ENCODE measurements at regions not wholly inside any gene's neighbourhood (a gene's known extent, or its start where the extent isn't known, plus 50 kb on each side); places are given as distances from the start of the nearest gene placed in this dataset.

DNA sequence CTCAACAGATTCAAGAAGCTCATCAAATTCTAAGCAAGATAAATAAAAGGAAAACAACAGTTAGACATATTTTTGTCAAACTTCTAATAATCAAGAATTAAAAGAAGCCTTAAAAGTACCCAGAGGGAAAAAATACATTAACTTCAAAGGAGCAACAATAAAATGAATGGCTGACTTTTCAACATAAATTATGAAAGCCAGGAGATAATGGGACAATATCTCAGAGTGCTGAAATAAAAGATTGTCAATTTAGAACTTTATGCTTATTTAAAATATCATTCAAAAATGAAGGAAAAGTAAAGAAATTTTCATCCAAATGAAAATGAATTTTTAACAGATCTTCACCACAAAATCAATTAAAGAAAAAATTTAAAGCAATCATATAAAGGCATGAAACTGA, 108.5 kb upstream of the IL6 start:
- DNase-seq, result no peak

DNA sequence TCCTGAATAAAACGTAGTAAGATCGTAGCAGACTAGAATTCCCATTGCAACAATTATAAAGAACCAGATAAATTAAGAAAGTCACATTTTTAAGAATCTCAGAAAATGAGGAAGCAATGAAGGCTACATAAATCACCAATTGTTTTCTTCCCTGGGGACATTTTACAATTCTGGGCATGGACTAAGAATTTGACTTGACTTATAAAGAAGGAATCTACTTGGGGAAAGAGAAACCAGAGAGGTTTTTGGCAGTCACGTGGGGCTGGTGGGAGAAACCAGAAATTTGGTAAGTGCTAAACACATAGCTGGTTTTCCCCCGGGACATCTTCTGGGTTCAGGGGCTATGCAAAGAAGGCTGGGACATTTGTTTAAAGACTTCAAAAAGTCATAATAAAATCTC, 109.8 kb upstream of the IL6 start:
- no peak for DNase-seq

- DNase-seq, result no peak
Measured at GRCh38 chr7:22613496-22613895, 113.5 kb upstream of the IL6 start.

DNA sequence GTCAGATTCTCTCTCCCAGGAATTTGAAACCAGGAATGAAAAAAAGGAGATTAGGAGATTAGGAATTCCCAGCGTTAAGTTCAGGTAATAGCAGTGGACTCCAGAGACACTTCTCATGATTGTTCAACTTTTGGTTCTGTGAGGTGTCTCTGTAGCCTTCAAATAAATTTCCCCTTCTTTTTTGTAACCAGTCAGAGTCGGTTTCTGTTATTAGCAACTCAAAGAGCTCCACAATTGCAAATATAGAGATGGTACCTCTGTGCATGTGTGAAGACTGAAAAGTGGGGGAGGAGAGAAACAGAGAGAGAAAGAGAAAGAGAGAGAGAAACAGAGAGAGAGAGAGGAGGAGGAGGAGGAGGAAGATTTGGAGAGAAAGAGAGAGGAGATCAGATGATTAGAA, 112.8 kb upstream of the STEAP1B start:
- no peak for DNase-seq

GRCh38 chr7:22611758-22612079, 111.7 kb upstream of the STEAP1B start:
- DNase-seq, result no peak

DNA sequence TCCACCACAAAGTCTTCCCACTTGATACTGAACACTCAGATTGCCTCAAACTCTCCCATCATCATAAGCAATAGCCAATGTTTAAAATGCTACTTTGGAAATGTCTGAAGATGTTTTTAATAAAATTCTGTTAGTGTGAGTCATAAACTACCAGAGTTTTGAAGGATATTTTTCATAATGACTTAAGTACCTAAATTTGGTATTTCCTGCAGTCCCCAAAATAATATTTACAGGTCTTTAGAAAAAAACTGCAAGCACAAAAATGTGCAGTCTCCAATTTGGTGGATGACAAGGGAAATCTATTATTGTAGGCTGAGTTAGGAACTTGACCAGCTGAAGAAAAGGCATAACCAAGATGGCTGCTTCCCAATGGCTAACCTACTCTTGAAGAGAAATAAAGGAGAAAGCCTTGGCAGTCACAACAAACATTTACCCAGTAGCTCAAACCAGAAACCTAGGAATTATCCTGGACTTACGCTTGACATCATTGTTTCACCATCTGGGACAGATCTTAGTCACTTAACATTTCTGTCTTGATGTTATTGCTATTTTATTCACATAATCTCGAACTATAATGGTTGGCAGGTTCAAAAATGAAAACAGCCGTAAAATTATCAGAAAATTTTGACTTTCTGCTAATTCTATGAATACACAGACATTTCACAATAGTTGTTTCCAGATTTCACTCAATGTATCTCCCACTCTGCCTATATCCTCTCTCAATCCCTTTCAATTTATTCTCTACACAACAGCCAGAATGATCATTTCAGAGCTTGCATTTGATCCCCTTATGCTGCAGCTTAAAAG, 111.2 kb upstream of the STEAP1B start:
- no peak for DNase-seq

DNA sequence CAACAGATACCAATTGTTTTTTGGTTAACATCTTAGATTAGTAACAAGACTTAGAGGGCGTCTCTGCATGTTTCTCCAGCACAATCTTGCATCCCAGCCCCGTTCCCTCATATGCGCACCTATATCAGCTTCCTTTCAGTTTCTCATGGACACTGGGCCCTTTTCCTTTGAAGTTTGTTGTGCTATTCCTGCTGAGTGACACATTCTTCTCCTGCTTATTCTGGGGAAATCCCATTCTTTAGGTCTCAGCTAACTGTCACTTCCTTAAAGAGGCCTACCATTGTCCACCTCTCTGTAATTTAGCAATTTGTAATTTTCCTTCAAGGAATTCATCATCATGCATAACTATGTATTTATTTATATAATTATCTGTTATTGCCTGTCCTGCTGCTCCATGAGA, 110.3 kb upstream of the STEAP1B start:
- no peak for DNase-seq

DNA sequence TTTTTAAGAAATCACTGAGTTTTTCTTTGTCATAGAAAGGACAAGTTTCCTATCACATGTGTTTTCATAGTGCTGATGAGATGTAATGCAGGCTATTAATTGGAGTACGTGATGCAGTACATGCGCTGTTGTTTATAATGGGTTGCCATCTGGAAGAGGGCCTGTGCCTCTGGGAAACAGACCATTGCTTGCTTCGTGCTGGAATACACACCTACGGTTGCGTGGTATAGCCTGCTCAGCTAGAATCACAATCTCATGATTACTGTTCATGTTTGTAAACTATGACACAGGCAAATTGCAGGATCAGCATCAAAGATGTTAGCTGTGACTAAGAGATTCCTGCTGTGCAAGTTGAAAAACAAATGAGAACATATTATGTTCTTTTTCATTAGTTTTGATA, 107.2 kb upstream of the STEAP1B start:
- DNase-seq, result no peak

DNA sequence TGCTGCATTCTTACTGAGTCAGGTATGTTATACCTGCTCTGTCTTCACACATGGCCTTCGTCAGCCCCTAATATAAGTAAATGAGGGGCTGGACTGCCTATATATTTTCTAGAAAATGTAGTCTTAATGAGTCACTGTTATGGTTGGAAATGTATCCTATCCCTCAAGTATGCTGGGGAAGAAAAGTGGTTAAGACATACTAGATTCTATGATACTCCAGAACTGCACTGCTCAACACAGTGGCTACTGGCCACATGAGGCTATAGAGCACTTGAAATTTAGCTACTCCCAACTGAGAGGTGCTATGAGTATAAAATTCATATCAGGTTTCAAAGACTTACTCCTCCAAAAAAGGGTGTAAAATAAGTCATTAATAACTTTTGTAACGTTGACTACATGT, 104.3 kb upstream of the STEAP1B start:
- DNase-seq, result no peak

GRCh38 chr7:22601812-22602565, 102.0 kb upstream of the STEAP1B start:
- DNase-seq, result no peak

DNA sequence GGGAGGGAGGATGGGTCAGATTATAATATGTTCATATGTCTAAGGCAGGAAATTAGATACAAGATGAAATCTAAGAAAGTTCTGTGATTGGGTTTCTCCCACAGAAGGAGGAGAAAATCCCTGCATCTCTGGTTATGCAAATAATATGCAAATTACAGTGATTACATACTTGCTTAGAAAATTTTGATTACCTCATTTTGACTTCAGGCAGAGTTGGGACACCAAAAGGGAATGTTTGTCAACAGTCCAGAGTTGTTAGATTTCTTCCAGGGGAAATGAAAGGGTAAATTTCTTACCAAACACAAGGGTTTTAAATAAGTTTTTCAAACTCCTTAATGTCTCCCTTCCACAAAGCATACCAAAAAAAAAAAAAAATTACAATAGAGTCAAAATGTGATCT, 101.4 kb upstream of the STEAP1B start:
- no peak for DNase-seq

DNA sequence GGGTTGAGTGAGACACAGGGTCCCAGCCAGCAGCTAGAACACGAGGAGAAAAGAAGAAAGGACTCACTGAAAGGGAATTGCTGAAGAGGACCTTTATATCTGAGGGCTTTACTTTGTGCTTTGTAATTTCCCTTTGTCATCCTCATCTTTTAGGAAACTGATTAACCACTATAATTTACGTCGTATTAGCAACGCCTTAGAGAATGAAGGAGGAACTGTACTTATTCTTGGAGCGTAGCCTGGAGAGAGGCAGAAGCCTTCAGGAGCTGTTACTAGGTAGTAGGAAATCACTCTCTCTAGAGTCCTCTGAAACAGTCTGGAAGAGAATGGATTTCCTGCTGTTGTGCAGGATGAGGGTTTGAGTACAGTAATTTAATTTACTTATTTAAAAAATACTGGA, 101.0 kb upstream of the STEAP1B start:
- DNase-seq, result no peak

- no peak for DNase-seq
Measured at GRCh38 chr7:22598318-22598920, 98.4 kb upstream of the STEAP1B start.

DNA sequence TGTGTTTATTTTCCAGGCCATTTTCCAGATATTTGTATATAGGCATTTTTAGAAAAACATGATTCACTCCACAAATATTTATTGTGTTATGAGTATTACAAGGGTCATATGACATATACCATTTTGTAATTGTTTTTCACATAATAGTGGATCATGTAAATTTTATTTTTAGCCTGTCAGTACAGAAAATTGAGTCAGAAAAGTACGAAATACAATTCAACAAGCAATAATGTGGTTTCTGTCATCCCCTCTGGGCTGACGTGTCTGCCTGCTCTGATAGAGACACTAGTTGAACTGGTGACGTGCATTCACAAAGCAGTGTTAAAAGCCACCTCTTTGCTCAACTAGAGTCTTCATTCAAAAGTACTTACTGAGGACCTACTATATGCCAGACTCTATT, 97.9 kb upstream of the STEAP1B start:
- no peak for DNase-seq

DNA sequence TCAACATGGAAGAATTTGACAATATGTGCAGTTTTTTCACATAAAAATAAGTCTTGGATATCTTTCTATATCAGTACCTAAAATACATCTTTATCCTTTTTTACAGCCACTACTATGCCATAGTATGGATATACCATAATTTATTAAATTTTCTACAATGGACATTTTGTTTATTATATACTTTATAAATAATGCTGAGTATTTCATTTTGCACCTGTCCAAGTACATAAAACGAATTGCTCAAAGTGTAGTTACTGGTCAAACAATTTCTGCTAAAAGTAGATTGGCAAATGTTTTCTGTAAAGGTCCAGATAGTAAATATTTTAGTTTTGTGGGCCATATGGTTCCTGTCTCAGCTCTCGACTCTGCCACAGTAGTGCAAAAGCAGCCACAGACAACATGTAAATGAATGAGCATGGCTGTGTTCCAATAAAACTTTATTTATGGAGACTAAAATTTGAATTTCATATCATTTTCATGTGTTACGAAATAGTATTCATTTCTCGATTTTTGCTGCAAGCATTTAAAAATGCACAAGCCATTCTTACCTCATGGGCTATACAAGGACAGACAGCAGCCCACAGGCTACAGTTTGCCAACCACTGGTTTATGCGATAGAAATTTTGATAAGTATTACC, 96.9 kb upstream of the STEAP1B start:
- DNase-seq, result no peak

DNA sequence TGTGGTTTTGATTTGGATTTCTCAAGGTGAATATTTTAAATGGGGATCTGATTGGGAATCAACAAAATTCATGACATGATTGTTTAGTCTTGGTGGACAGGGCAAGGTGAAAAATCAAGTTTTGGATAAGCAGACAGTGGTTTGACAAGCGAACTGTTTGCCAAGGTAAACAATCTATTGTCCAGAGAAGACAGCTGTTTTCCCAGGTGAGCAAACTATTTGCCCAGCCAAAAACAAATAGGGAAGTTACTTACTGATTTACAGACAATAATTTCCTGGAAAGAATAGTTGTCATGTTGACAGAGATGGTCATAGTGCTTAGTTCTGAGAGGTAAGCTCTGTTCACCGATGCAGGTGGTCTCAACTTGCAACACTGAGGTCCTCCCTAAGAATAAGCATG, 94.0 kb upstream of the STEAP1B start:
- DNase-seq, result no peak

DNA sequence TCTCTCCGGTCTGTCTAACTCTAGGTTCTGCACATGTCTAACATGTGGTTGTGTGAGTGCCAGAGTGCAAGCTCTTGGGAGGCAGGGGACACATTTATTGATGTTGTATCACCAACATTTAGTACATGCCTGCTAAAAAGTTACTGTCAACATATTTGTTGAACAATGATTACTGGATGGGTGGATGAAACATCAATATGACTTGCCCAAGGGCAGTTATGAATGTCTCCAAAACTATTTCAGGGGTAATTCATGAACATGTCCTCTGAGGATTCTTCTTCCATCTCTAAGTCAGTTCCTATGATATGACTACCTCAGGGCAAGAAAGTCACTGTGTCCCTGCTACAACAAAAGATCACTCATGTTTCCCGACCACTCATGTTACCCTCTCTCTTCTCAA, 91.3 kb upstream of the STEAP1B start:
- DNase-seq, result no peak

DNA sequence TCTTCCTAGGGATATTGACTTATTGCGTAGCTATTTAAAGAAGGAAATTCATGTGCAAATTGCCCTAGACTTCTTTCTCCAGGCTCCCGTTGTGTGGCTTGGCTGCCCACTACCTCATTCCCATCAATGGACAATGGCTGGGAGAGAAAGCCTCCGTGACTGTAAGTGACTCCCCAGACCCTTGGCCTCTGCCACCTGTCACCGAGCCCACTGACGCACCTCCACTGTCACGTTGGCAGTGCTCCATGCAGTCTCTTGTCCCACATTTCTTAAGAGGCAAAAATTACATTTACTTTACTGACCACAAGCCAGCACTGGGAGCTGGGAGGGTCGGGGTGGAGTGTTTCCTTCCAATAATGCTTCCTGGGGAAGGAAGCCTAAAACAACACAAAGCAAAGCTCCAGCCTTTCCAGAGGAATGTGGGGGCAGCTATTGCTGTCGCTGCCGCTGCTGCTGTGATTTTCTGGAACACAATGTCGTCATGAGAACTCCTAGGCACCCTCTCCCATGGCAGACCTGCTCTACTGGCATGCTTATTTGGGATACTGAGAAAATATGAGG, 89.7 kb upstream of the STEAP1B start:
- no peak for DNase-seq

GRCh38 chr7:22588351-22588750, 88.4 kb upstream of the STEAP1B start:
- peak; percentile 14 for DNase-seq

DNA sequence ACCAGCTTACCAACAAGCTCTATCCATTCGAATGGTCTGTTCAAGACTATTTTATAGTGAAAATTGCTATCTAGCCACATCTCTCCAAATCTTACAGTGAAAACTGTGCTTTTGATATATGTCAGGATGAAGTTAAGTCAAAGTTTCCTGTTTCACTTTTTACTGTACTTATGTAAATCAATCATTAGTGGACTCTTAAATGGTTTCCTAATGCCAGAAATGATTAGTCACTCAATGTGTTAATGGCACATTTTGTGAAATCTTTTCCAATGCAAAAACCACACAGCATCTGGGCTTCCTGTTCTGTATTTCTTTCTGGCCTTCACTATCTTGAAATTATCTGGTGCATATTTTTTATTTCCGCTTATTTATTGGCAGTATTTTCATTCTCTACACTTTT, 87.3 kb upstream of the STEAP1B start:
- DNase-seq, result peak; percentile 95

GRCh38 chr7:22586786-22587140, 86.8 kb upstream of the STEAP1B start:
- peak; percentile 38 for DNase-seq

DNA sequence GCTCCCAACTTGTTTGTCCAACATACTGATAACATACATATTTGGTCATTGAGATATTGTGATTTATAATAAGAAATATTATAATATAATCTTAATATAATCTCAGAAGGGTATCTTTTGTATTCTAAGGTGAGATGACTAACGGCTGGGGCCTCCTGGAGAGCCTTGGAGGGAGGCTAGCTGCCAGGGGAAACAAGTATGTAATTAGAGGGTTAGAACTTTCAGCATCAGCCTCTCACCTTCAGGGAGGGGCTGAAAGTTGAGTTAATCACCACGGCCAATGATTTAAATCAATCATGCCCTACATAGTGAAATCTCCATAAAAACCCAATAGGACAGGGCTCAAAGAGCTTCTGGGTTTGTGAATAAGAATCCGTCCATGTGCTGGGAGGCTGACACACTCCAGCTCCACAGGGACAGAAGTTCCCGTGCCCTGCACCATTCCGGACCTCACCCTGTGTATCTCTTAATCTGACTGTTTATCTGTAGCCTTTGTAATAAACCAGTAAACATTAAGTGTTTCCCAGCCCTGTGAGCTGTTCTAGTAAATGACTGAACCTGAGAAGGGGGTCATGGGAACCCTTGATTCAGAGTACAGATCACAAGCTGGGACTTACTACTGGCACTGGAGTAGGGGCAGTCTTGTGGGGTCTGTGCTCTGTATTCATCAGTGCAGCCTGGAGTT, 86.3 kb upstream of the STEAP1B start:
- no peak for DNase-seq

- peak; percentile 94 for DNase-seq
Measured at GRCh38 chr7:22584179-22584578, 84.2 kb upstream of the STEAP1B start.

Measured in MV-4-11 (cell line).